Coronary artery (tissue), 2 donors: ENCODE measurements at regions not wholly inside any gene's neighbourhood (a gene's known extent, or its start where the extent isn't known, plus 50 kb on each side); places are given as distances from the start of the nearest gene placed in this dataset.
"Not testable (repeated sequence)": the region's sequence is repeated elsewhere in the genome, so short reads cannot be mapped to it uniquely, and the experiment has no call there.

Experiments
- DNase-seq: peaks from one replicate; pipeline ENCODE4 v3.0.0-alpha.2; 2017; ENCODE audit warnings: low spot score
- H3K27ac ChIP-seq, 2 donors: fragments of 200-600 bp; sonication (generic); one replicate each; pipeline ENCODE4 v1.5.1; 2016 to 2019
- H3K4me3 ChIP-seq: fragments of 200-600 bp; sonication (generic); 2 replicates; pipeline ENCODE4 v1.5.1; 2016; ENCODE audit warnings: mild to moderate bottlenecking, moderate library complexity

GRCh38 chr10:46645110-46645509 lies 66.2 kb downstream of the SYT15 start:
- not testable (repeated sequence) for H3K27ac ChIP-seq, H3K4me3 ChIP-seq

GRCh38 chr10:46646132-46646531 lies 67.2 kb downstream of the SYT15 start:
- H3K4me3 ChIP-seq, DNase-seq, H3K27ac ChIP-seq: not testable (repeated sequence)

More at GRCh38 chr10:46645110-46645509, 66.2 kb downstream of the SYT15 start:
- not testable (repeated sequence) for DNase-seq

DNA sequence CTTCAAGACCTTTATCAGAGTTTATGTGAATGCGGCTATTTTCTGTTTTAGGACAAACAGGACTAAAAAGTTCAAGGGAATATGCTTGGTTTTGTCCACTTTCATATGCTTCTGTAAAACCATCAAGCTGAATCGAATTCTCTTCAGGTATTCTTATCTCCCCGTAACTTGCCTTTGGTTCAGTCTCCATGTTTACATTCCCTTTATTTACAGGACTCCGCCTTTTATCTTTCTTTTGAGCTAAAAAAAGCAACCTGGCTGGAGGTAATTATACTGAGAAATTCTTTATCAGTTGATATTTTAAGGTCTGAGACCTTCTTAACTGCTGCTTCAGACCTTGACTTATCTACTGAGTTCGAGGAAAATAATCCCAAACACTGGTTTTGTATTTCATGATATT lies 72.0 kb downstream of the SYT15 start:
- H3K27ac ChIP-seq, DNase-seq, H3K4me3 ChIP-seq: not testable (repeated sequence)

DNA sequence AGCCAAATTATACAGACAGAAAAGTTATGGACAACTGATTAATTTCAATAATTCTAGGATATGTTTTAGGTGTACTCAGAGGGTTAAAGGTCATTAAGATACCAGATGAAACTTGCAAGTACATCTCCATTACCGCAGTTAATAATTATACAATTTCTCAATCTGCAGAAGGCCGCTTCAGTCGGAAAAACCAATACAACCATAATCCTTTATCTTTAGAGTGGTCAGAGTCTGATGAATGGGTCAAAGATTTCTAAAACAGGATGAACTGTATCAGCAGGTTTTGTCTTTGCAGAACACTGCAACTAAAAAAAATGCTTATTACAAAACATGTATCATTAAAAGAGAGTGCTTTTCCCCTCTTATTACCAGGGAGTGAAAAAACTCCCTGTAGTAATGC lies 78.5 kb downstream of the SYT15 start:
- H3K4me3 ChIP-seq, H3K27ac ChIP-seq, DNase-seq: not testable (repeated sequence)

GRCh38 chr10:46660027-46660834 lies 81.3 kb downstream of the SYT15 start:
- H3K27ac ChIP-seq, H3K4me3 ChIP-seq, DNase-seq: not testable (repeated sequence)

DNA sequence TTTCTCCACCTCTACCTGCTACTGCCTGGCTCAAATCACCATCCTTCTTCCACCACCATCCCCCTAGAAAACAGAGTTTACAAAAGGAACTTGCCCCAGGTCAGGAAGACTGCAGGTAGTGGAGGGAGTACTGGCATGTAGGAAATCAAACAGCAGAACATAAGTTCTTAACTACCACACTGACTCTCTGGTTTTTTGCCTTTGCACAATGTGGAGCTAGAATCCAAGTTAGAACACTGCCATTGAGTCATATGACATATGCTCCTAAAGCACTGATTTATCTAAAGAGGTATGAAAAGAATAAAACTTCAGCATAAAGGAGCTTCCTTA lies 81.9 kb downstream of the SYT15 start:
- H3K27ac ChIP-seq, H3K4me3 ChIP-seq, DNase-seq: not testable (repeated sequence)

DNA sequence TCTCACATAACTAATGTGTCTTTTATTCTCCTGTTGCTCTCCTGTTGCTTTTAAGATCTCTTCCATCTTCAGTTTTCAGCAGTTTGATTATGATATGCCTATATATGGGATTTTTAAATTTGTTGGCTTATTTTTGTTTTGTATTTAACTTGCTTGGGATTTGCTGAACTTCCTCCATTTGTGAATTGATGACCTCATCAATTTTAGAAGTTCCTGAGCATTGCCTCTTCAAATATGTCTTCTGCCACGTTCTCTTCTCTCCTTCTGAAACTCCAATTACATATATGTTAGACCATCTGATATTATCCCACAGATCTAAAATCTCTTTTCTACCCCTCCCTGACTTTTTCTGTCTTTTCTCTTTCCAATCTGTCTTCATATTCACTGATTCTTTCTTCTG lies 86.6 kb downstream of the SYT15 start:
- not testable (repeated sequence) for H3K27ac ChIP-seq, DNase-seq, H3K4me3 ChIP-seq

DNA sequence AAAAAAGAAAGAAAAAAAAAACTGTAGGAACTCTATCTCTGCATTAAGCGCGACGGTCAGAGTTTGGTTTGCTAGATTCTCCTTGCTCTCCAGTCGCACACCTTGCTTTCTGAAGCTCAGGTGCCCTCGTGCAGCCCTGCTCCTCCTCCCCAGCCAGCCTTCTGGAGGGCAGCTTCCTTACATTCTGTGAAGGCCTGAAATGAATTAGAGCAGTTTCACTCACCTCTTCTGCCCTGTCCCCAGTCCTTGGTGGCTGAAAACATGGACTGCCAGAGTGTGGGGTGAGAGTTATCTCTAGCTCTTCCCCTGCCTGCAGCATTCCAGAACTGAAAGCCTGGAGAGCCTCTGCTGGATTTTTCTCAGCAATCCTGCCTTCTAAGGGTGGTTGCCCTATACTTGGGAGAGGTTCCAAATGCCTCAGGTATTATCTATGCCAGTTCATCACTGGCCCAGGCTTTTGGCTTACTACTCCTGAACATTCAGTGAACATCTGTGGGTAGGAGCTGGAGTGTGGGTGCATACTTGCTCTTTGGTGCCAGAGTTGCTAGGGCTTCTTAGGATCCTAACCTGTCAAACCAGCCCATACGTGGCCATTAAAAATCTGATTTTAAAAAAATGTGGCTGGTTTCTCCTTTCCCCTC lies 89.5 kb downstream of the SYT15 start:
- not testable (repeated sequence) for DNase-seq, H3K27ac ChIP-seq

GRCh38 chr10:46677836-46678435 lies 99.0 kb downstream of the SYT15 start:
- not testable (repeated sequence) for H3K4me3 ChIP-seq, H3K27ac ChIP-seq, DNase-seq

More for the DNA sequence above, 89.5 kb downstream of the SYT15 start:
- not testable (repeated sequence) for H3K4me3 ChIP-seq

DNA sequence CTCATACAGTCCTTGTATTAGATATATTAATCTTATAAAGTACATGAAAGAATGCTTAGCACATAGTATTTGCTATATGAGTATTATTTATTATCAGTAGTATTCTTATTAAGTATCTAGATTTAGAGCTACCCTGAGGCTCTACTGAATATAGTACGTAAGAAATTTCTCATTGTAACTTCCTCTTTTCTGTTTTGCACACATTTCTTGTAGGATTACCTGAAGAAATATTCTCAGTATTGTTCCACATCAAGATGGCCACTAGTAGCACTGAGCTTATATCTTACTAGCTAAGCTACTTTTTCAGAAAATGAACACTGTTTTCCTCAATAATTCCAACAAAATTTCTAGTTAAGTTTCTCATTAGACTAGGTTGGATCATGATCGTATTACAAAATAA lies 112.5 kb downstream of the SYT15 start:
- not testable (repeated sequence) for H3K4me3 ChIP-seq, DNase-seq, H3K27ac ChIP-seq

- not testable (repeated sequence) for H3K27ac ChIP-seq, H3K4me3 ChIP-seq, DNase-seq
Measured at GRCh38 chr10:46693218-46693617, 114.3 kb downstream of the SYT15 start.

DNA sequence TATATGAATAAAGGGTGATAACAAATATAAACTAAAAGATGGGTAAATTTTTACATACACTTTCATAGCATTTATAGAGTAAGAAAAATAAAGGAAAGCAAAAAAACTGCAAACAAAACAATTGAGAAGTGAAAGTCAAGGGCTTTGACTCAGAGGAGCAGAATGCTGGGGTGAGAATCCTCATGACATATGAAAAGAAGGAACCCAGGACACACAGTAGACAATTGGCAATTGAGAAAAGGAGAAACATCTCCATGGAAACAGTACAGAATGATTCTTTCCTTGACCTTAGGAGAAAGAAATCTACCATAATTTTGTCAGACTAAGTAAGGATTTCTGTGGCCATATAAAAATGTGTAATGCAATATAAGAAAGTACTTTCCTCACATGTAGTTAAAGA lies 138.3 kb downstream of the SYT15 start:
- not testable (repeated sequence) for H3K4me3 ChIP-seq, DNase-seq, H3K27ac ChIP-seq

GRCh38 chr10:46718014-46718413 lies 139.1 kb downstream of the SYT15 start:
- not testable (repeated sequence) for DNase-seq, H3K27ac ChIP-seq, H3K4me3 ChIP-seq

DNA sequence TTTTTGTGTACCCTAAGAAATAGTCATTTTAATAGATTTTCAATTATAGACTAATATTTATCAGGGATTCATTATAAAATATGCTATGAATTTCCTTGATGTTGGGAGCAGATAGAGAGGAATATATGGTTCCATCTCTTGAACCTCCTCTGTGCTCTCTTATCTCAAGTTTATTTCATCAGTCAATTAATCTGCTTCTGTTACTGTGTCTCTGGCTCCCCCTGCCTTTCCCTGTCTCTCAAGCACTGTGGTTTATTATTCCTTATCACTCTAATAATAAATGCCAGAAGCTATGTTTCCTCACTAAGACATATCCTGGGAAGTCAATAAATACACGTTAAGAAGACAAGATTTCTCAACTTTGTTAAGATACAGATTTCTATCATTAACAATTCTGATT lies 141.5 kb downstream of the SYT15 start:
- not testable (repeated sequence) for H3K4me3 ChIP-seq, DNase-seq, H3K27ac ChIP-seq

DNA sequence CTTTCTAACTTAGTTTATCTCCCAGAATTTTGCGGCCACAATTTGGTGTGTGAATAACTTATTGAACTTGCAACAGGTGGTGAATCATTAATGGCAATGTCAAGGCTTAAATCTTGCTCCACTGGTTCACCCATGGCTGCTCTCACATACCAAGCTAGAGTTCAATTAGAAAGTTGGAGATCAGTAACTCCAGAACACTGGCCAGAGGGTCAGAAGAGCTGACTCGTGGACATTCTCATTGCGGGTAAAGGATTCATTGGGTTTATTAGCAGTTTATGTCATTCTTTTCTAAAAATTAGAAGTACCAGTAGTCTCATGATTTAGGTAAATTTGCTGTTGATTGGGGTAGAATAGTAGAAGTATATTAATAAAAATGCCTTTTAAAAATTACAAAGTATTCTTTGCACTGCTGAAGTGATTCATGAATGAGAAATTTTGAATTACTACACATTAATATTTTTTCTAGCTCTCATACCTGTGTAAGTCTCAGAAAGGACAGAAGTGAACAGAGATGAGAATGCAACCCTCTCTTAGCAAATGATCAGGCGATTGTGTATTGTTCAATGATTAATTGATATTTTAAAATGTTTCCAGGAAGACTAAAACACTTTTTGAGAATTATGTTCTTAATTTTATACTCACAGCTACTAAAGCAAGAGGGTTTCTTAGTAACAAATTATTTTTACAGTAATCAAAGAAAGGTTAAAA lies 142.0 kb downstream of the SYT15 start:
- not testable (repeated sequence) for DNase-seq, H3K27ac ChIP-seq, H3K4me3 ChIP-seq

GRCh38 chr10:46724258-46724657 lies 145.3 kb downstream of the SYT15 start:
- not testable (repeated sequence) for H3K4me3 ChIP-seq, DNase-seq, H3K27ac ChIP-seq

DNA sequence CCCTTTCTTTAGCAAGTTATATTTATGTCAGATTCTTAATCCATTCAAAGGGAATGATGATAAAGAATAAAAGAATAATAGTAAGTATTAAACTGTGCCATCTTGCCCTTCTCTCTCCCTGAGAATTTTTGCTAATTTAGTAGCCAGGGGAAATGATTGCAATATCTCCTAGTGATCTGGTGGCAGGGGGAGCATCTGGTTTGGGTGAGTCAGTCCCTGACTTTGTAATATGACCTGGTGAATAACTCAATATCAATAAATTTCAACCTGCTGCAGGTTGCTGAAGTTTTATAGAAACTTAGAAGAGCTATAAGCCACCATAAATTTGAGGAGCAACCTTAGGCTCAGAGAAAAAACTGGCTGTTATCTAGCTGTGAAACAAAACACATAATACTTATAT lies 149.4 kb downstream of the SYT15 start:
- H3K27ac ChIP-seq, H3K4me3 ChIP-seq, DNase-seq: not testable (repeated sequence)

GRCh38 chr10:46730729-46731128 lies 151.8 kb downstream of the SYT15 start:
- not testable (repeated sequence) for DNase-seq, H3K4me3 ChIP-seq, H3K27ac ChIP-seq

- H3K4me3 ChIP-seq, DNase-seq, H3K27ac ChIP-seq: not testable (repeated sequence)
Measured at GRCh38 chr10:46733635-46734261, 154.8 kb downstream of the SYT15 start.
